Panc1 (cell line): ENCODE measurements at regions not wholly inside any gene's neighbourhood (a gene's known extent, or its start where the extent isn't known, plus 50 kb on each side); places are given as distances from the start of the nearest gene placed in this dataset.

Experiments used
- ATAC-seq: fragments of 200-7000 bp; cut with Tn5 transposase; 2 replicates; pipeline ENCODE4 v1.9.1; 2020; ENCODE audit warnings: mild to moderate bottlenecking, moderate library complexity
- BruUV-seq: library from RNA; stranded (reverse); fragments of 400-500 nt; replicated peaks from 2 replicates; lab custom pipeline; 2021; lab: Mats Ljungman, UMichigan
- CTCF ChIA-PET: fragments of 300-600 bp; sonication (Branson Sonifier 250); formaldehyde crosslinking; loops from one replicate; lab custom pipeline; 2022; ENCODE audit warnings: antibody characterized with exemption; lab: Charles Lee
- POLR2A ChIA-PET: fragments of 300-600 bp; sonication (Branson Sonifier 250); formaldehyde crosslinking; loops from one replicate; lab custom pipeline; 2022; ENCODE audit warnings: antibody characterized with exemption; lab: Charles Lee
- DNase-seq: peaks from one replicate; pipeline ENCODE4 v3.0.0-alpha.2; 2010; ENCODE audit warnings: low read depth, low spot score
- H3K27ac ChIP-seq: 2 replicates; pipeline ENCODE4 v1.5.1; 2011; ENCODE audit warnings: mild to moderate bottlenecking, low read length, inconsistent platforms
- H3K27me3 ChIP-seq: fragments of 200-500 bp; sonication (Bioruptor generic); 2 replicates; pipeline ENCODE4 v1.6.0; 2014; ENCODE audit warnings: low read length, inconsistent platforms; ENCODE audit not compliant: control insufficient read depth, insufficient read depth
- H3K36me3 ChIP-seq: fragments of 200-500 bp; sonication (Bioruptor generic); 2 replicates; pipeline ENCODE4 v1.5.1; 2014; ENCODE audit warnings: inconsistent platforms, mild to moderate bottlenecking, low read length, moderate library complexity; ENCODE audit not compliant: control insufficient read depth, insufficient read depth
- H3K4me1 ChIP-seq: 2 replicates; pipeline ENCODE4 v1.5.1; 2011; ENCODE audit warnings: inconsistent platforms, mild to moderate bottlenecking, low read length, moderate library complexity; ENCODE audit not compliant: control insufficient read depth, insufficient read depth
- H3K4me3 ChIP-seq, 2 experiments: 2 replicates each; pipeline ENCODE4 v1.5.1; 2011 to 2012; ENCODE audit warnings: low read depth in 2 of 2, low read length in 2 of 2, mild to moderate bottlenecking in 2 of 2, inconsistent platforms in 1 of 2, moderate library complexity in 1 of 2
- H3K9me3 ChIP-seq: fragments of 200-500 bp; sonication (Bioruptor generic); 2 replicates; pipeline ENCODE4 v1.5.1; 2014; ENCODE audit warnings: low read depth, mild to moderate bottlenecking, inconsistent platforms, low read length, moderate library complexity; ENCODE audit not compliant: control insufficient read depth, insufficient read depth
- CTCF ChIP-seq: fragments of 450-650 bp; IDR thresholded peaks from 2 replicates; pipeline ENCODE4 v1.5.1; 2017; ENCODE audit warnings: mild to moderate bottlenecking
- POLR2AphosphoS5 ChIP-seq: IDR thresholded peaks from 2 replicates; pipeline ENCODE4 v1.6.1; 2012; ENCODE audit warnings: mild to moderate bottlenecking, low read depth, low read length, moderate library complexity
- REST ChIP-seq, 2 experiments: IDR thresholded peaks; 2 replicates each; pipeline ENCODE4 v1.6.1; 2011 to 2012; ENCODE audit warnings: low read depth in 2 of 2, control low read depth in 1 of 2, low read length in 1 of 2, mild to moderate bottlenecking in 1 of 2, moderate library complexity in 1 of 2; ENCODE audit not compliant: insufficient read depth in 1 of 2
- SIN3A ChIP-seq: IDR thresholded peaks from 2 replicates; pipeline ENCODE4 v1.6.1; 2012; ENCODE audit warnings: low read depth, mild to moderate bottlenecking, low read length, moderate library complexity, borderline replicate concordance; ENCODE audit not compliant: insufficient read depth
- TCF7L2 ChIP-seq: IDR thresholded peaks from 2 replicates; pipeline ENCODE4 v1.6.1; 2011; ENCODE audit warnings: mild to moderate bottlenecking, low read depth, low read length, inconsistent platforms
- in situ Hi-C: cut with HindIII; loops from 2 replicates; pipeline ENCODE4 v1.10.0; 2016; ENCODE audit warnings: low sequenced_read_pairs, low pct_unique_long_range_greater_than_20kb
- intact Hi-C: fragments of 100-400 bp; cut with micrococcal nuclease; formaldehyde crosslinking; loops from one replicate; pipeline ENCODE4 v1.10.0; 2022; ENCODE audit not compliant: unreplicated experiment

DNA sequence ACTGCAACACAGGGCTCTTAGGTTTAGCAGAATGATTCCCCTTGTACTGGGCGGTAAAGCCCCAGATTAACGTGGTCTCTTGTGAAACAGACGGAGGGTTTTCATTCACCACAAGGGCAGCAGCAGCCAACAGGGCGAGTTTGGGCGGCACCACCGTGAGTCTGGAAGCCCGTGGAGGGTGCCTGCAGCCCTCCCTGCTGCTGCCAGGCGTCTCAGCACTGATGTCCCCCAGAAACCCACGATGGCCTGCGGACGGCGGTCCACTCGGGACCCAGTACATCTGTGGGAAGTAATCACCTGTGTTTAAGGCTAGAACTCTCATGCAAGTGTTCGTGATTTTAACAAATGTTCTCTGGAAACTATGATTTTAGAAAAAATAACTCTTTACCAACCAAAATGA lies 67.8 kb downstream of the IRX2 start:
- ATAC-seq (no peak), DNase-seq (no peak)
- no TSS peak for BruUV-seq
- intact Hi-C loops (no loop called here), in situ Hi-C loops (no loop called here)
- no peak overlapping the region for H3K27ac ChIP-seq
- H3K27me3 ChIP-seq, result peaks cover 6% of the 10 kb centered on the region; the same call in 1 of the 2 replicates
- TF ChIP-seq CTCF (no peak), TCF7L2 (no peak), REST (IDR thresholded peaks at IDR 0.05; ENCODE audit: insufficient read depth in 1 of 2, low read depth in 2 of 2, low read length in 1 of 2) (no peak), SIN3A (no peak)
- H3K4me1 ChIP-seq, result no peaks in the 10 kb centered on the region
- ChIA-PET CTCF (no interaction called here), POLR2A (no interaction called here)
- no peaks in the 10 kb centered on the region for H3K36me3 ChIP-seq
- no peak overlapping the region for H3K4me3 ChIP-seq
- no peaks in the 10 kb centered on the region for H3K9me3 ChIP-seq

DNA sequence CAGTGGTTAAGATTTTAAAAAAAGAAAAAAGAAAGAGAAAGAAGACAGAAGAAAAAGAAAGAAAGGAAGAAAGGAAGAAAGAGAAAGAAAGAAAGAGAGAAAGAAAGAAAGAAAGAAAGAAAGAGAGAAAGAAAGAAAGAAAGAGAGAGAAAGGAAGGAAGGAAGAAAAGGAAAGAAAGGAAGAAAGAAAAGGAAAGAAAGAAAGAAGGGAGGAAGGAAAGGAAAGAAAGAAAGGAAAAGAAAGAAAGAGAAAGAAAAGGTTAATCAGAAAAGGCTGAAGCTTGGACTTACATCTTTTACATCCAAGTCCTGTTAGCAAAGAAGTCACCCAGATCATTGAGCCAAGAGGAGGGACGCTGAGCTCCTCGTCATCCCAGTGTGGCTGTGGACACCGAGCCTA lies 70.0 kb downstream of the IRX2 start:
- no peak overlapping the region for H3K27ac ChIP-seq
- no TSS peak for BruUV-seq
- POLR2A ChIA-PET, result no interaction called here
- intact Hi-C loops (no loop called here), in situ Hi-C loops (no loop called here)
- no peak overlapping the region for H3K4me3 ChIP-seq
- DNase-seq (no peak), ATAC-seq (no peak)
- CTCF ChIA-PET, result no interaction called here
- no peaks in the 10 kb centered on the region for H3K36me3 ChIP-seq
- H3K9me3 ChIP-seq, result no peaks in the 10 kb centered on the region
- no peaks in the 10 kb centered on the region for H3K4me1 ChIP-seq
- peaks cover 6% of the 10 kb centered on the region; the same call in 1 of the 2 replicates for H3K27me3 ChIP-seq
- no peak for TF ChIP-seq TCF7L2
- no peak for TF ChIP-seq REST (IDR thresholded peaks at IDR 0.05; ENCODE audit: insufficient read depth in 1 of 2, low read depth in 2 of 2, low read length in 1 of 2)
- TF ChIP-seq SIN3A, result no peak
- TF ChIP-seq POLR2AphosphoS5, result no peak
- TF ChIP-seq CTCF, result no peak
